Fibroblast of the aortic adventitia (primary cell): ENCODE measurements at regions not wholly inside any gene's neighbourhood (a gene's known extent, or its start where the extent isn't known, plus 50 kb on each side); places are given as distances from the start of the nearest gene placed in this dataset.

ENCODE experiments used
- DNase-seq: peaks from one replicate; pipeline ENCODE4 v3.0.0-alpha.2; 2010; ENCODE audit warnings: low read depth
- H3K4me3 ChIP-seq: 2 replicates; pipeline ENCODE4 v1.5.1; 2011; ENCODE audit warnings: low read depth, mild to moderate bottlenecking, control low read depth, low read length, moderate library complexity
- TF ChIP-seq, protein P1 (sequence below): IDR thresholded peaks from 2 replicates; pipeline ENCODE4 v1.5.1; 2011; ENCODE audit warnings: mild to moderate bottlenecking, low read length, control low read depth, inconsistent platforms; ENCODE audit not compliant: insufficient read depth

DNA sequence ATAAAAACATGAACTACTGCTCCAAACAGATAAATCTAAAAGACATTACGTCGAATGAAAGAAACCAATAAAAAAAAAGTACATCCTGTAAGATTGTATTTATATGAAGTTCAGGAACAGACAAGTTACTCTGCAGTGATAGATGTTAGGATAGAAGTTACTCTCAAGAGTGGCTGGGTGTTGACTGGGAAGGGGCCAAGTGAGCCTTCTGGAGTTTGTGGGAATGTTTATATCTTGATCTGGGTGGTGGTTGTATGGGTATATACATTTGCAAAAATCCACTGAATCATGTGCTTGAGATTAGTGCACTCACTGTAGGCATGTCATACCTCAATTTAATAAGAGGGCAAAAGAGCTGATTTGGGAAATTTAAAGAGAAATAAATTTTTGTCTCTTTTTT, 485.8 kb downstream of the ARHGEF28 start:
- DNase-seq, result no peak
- TF ChIP-seq, protein P1, sequence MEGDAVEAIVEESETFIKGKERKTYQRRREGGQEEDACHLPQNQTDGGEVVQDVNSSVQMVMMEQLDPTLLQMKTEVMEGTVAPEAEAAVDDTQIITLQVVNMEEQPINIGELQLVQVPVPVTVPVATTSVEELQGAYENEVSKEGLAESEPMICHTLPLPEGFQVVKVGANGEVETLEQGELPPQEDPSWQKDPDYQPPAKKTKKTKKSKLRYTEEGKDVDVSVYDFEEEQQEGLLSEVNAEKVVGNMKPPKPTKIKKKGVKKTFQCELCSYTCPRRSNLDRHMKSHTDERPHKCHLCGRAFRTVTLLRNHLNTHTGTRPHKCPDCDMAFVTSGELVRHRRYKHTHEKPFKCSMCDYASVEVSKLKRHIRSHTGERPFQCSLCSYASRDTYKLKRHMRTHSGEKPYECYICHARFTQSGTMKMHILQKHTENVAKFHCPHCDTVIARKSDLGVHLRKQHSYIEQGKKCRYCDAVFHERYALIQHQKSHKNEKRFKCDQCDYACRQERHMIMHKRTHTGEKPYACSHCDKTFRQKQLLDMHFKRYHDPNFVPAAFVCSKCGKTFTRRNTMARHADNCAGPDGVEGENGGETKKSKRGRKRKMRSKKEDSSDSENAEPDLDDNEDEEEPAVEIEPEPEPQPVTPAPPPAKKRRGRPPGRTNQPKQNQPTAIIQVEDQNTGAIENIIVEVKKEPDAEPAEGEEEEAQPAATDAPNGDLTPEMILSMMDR, result no peak
- H3K4me3 ChIP-seq, result no peak overlapping the region

DNA sequence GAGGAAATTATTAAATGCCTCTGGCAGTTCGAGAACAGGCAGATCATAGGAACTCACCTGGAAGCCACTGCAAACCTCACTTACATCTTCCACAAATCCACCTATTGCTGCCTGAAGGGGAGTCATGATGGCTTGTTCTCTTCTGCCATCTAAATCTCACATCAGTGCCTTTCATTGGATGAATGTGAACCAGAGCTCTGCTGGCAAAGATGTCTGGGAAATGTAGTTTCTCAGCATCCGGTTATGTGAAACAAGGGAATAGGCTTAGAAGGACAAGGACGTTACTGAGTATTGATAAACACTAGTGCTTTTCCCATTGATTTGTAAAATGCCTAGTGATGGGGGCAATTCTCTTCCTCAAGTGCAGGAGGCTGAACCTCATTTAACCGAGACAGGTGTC, 483.3 kb downstream of the ARHGEF28 start:
- no peak overlapping the region for H3K4me3 ChIP-seq
- TF ChIP-seq, protein P1, result no peak
- DNase-seq, result no peak

DNA sequence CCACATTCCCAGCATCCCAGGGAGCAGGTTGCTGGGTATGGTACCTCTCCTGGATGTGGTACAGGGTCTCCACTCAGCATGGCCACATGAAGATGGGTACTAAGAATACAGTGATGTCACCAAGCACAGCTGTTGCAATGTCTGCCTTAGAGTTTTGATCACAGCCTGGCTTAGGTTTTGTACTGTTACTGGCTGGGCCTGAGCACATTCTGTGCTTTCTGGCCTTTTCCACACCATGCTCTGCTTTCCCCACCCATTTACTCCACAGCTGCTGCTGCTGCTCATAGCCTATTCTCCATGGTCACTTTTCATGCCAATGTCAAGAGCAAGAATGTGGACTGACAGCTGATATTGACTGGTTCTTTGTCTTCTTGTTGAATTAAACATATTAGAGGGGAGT, 481.9 kb downstream of the ARHGEF28 start:
- no peak for DNase-seq
- TF ChIP-seq, protein P1, result no peak
- no peak overlapping the region for H3K4me3 ChIP-seq

DNA sequence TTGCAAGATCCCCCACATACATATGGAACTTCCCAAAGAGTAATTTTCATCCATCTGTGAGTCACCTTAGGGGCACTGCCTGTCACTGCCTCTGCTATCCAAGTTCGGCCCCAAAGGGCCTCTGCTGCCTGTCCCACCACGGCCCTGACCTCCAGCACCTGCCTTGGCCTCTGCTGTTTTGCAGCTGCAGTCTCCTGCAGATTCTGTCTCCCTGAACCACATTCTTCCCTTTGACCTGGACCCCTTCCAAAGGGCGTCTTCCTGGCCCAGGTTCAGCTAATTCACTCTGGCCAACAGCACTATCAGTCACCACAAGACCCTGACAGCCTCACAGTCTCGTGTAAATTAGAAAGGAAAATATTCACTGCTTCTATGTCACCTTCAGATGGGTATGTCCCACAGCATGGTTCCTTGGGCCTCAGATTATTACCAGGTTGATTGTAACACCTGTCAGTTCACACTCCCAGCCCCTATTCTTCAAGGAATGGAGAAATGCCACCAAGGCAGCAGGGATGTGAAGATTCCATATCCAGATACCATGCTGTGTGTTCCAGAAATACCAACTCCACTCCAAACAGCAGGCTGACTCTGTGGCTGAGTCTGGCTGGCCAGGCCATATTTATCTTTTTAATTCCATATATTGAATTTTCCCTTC, 479.3 kb downstream of the ARHGEF28 start:
- TF ChIP-seq, protein P1, result no peak
- peak; percentile 13 for DNase-seq
- H3K4me3 ChIP-seq, result no peak overlapping the region

DNA sequence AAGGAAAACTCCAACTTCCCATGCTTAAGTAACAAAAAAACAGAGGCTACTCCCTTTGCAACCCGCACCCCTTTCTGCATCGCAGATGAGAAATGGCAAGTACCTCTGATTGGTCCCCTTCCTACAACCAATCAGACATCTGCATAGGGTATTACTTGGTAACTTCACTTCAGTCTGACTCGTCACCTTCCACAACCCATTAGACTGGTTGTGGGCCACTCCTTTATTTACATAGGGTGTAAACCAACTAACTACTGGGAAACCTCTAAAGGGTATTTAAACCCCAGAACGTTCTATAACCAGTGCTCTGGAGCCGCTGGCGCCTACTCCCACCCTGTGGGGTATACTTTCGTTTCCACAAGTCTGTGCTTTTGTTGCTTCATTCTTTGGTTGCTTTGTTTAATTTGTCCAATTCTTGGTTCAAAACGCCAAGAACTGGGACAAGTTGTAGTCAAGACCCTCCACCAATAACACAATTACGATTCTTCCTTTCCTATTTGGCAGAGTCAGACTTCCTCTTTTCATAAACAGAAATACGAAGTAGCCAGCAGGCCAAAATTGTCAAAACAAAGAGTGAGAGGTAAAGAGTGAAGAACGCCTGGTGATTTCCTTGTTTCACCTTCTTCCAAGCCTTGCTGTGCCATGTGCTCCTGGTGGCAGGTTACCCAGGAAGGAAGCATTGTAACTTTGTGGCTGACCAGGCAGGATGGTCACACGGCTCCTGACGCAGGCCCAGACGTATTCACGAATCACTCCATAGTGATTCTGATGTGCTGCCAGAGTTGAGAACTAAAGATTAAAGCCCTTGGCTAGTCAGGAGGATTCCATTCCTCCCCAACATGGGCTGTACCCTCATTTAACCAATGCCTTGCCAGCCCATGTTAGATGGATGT, 477.4 kb downstream of the ARHGEF28 start:
- TF ChIP-seq, protein P1, result no peak
- H3K4me3 ChIP-seq, result no peak overlapping the region
- DNase-seq, result no peak

DNA sequence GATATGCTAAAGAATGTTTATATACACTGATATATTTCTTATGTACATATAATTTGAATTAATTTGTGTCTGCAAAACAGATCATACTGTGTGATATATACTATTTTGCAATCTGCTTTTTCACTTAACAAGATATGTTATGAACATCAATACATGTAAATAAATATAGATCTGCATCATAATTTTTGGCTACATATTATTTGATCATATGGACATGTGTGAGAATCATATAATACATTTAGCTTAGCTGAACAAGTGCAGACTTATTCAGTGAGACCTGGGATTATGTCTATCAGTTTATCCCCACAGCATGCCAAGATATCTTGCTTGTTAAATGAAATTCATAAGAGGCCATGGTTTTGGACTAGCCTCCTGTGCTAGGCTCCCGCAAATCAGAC, 474.3 kb downstream of the ARHGEF28 start:
- TF ChIP-seq, protein P1, result no peak
- H3K4me3 ChIP-seq, result no peak overlapping the region
- no peak for DNase-seq
